ENCODE measurements at regions not wholly inside any gene's neighbourhood (a gene's known extent, or its start where the extent isn't known, plus 50 kb on each side); places are given as distances from the start of the nearest gene placed in this dataset.

DNA sequence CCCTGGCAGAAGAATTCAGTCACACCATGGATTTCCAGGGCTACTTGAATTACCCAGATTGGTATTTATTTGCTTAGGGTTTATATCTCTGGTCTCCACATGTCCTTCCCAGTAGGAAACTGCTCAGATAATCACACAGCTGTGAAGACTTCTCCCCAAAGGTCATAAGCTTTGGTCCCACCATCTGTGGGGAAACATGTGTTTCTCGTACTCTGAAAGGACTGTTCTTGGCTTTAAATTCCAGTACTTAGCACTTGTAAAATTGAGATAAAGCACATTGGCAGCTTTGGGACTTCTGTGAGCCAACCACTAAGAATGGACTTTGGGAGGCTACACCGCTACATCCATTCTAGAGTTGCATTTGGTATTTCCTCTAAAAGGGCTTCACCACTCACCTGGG is 205.3 kb upstream of the FOXA2 start:
- Histone ChIP-seq H3K4me3 (replicated peaks in 1 of 3; ENCODE audit: insufficient read depth in 1 of 3, low read depth in 1 of 3, low read length in 3 of 3) (no peak overlapping the region), H3K9me1 (replicated peaks; ENCODE audit: control insufficient read depth, extremely low read depth, insufficient read depth, low read length) (no peaks in the 10 kb centered on the region), H3K79me2 (ENCODE audit: control insufficient read depth, insufficient read depth, low read length) (no peaks in the 10 kb centered on the region), H3K27ac (ENCODE audit: insufficient read depth, low read depth, low read length) (no peak overlapping the region), H4K20me1 (replicated peaks; ENCODE audit: control insufficient read depth, extremely low read depth, insufficient read depth, low read length) (no peaks in the 10 kb centered on the region), H3K4me1 (ENCODE audit: control insufficient read depth, extremely low read depth, insufficient read depth, low read length) (peaks cover 14% of the 10 kb centered on the region), H2AFZ (ENCODE audit: low read depth, low read length) (no peak overlapping the region), H3K27me3 (ENCODE audit: control insufficient read depth in 2 of 2, insufficient read depth in 2 of 2, low read length in 2 of 2) (no peaks in the 10 kb centered on the region), H3K4me2 (ENCODE audit: insufficient read depth, low read length) (no peak overlapping the region), H3K9ac (replicated peaks; ENCODE audit: extremely low read depth, insufficient read depth, low read length) (no peak overlapping the region), H3K9me3 (replicated peaks; ENCODE audit: control insufficient read depth, insufficient read depth, low read length) (no peaks in the 10 kb centered on the region), H3K36me3 (ENCODE audit: control insufficient read depth in 2 of 2, extremely low read depth in 1 of 2, insufficient read depth in 2 of 2, low read length in 2 of 2) (no peaks in the 10 kb centered on the region)
- dilution Hi-C loops (cut with MboI; ENCODE audit: extremely low pct_ligation_motif_present, low sequenced_read_pairs) = no loop called here
- ChIA-PET CTCF (no interaction called here), POLR2A (no interaction called here)
- no peak for TF ChIP-seq FOS (IDR thresholded peaks at IDR 0.05; ENCODE audit: borderline replicate concordance, insufficient read depth, low read length)
- no peak for TF ChIP-seq CTCF (IDR thresholded peaks at IDR 0.05; ENCODE audit: extremely low read depth in 1 of 2, insufficient read depth in 1 of 2, low read depth in 1 of 2, low read length in 2 of 2)
- no peak for TF ChIP-seq GATA2 (IDR thresholded peaks at IDR 0.05; ENCODE audit: insufficient read depth, insufficient read length, low read depth, low read length)
- no peak for TF ChIP-seq POLR2A (IDR thresholded peaks at IDR 0.05; ENCODE audit: low read depth, low read length)
- no peak for TF ChIP-seq JUN (IDR thresholded peaks at IDR 0.05; ENCODE audit: borderline replicate concordance, insufficient read depth, insufficient read length, low read depth)
- TF ChIP-seq MAX (IDR thresholded peaks at IDR 0.05; ENCODE audit: insufficient read depth, insufficient read length) = no peak
- TF ChIP-seq POLR2AphosphoS5 (IDR thresholded peaks at IDR 0.05; ENCODE audit: insufficient read depth, low read depth, low read length) = no peak
- no peak for TF ChIP-seq EZH2 (IDR thresholded peaks at IDR 0.05; ENCODE audit: borderline replicate concordance, low read depth, low read length, severe bottlenecking)
- no peak for TF ChIP-seq MYC (IDR thresholded peaks at IDR 0.05; ENCODE audit: low read depth, low read length)
- peak; percentile 48 for DNase-seq (ENCODE audit: low read depth, low spot score)
- no TSS peak for BruUV-seq (replicated peaks)
- intact Hi-C loops (cut with micrococcal nuclease) = loop anchor here (10.0 kb wide), 1 partner anchor 395 kb away; no protein-coding TSS in a partner anchor
- FAIRE-seq = no peak

Data from endothelial cell of umbilical vein (primary cell).